ENCODE measurements at regions not wholly inside any gene's neighbourhood (a gene's known extent, or its start where the extent isn't known, plus 50 kb on each side); places are given as distances from the start of the nearest gene placed in this dataset.

DNA sequence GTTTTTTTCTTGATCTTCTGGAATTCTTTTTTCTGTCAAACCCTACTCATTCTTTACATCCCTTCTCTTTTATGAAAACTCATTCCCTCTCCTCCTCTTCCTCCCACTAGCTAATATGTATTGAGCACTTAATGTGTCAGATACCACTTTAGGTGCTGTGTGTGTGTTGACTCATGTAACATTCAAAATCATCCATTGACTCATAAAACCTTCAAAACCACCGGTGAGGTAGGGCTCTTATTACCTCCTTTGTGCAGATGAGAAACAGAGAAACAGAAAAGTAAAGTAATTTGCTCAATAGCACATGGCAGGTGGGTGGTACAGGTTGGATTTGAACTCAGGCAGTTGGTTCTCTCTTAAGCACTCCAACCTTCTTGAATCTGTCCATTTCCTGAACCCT lies 136.3 kb upstream of the NEDD9 start:
- no peak overlapping the region for H2AFZ ChIP-seq (ENCODE audit: low read depth)
- H3K27me3 ChIP-seq (ENCODE audit: insufficient read depth) = no peaks in the 10 kb centered on the region
- no peak overlapping the region for H3K4me3 ChIP-seq (ENCODE audit: low read depth in 2 of 2, low read length in 1 of 2)
- no peaks in the 10 kb centered on the region for H4K20me1 ChIP-seq (ENCODE audit: insufficient read depth)
- no peak for TF ChIP-seq NFIC (IDR thresholded peaks at IDR 0.05; ENCODE audit: borderline replicate concordance)
- TF ChIP-seq ELF1 (IDR thresholded peaks at IDR 0.05) = no peak
- TF ChIP-seq FOSL2 (IDR thresholded peaks at IDR 0.05; ENCODE audit: borderline replicate concordance, low read depth) = no peak
- no peak for TF ChIP-seq RXRA (IDR thresholded peaks at IDR 0.05; ENCODE audit: borderline replicate concordance, low read depth)
- TF ChIP-seq, protein P1, sequence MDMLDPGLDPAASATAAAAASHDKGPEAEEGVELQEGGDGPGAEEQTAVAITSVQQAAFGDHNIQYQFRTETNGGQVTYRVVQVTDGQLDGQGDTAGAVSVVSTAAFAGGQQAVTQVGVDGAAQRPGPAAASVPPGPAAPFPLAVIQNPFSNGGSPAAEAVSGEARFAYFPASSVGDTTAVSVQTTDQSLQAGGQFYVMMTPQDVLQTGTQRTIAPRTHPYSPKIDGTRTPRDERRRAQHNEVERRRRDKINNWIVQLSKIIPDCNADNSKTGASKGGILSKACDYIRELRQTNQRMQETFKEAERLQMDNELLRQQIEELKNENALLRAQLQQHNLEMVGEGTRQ (IDR thresholded peaks at IDR 0.05; ENCODE audit: borderline replicate concordance, low read depth, low read length) = no peak
- TF ChIP-seq MEF2A (IDR thresholded peaks at IDR 0.05; ENCODE audit: borderline replicate concordance, low read depth) = no peak
- TF ChIP-seq, protein P2, sequence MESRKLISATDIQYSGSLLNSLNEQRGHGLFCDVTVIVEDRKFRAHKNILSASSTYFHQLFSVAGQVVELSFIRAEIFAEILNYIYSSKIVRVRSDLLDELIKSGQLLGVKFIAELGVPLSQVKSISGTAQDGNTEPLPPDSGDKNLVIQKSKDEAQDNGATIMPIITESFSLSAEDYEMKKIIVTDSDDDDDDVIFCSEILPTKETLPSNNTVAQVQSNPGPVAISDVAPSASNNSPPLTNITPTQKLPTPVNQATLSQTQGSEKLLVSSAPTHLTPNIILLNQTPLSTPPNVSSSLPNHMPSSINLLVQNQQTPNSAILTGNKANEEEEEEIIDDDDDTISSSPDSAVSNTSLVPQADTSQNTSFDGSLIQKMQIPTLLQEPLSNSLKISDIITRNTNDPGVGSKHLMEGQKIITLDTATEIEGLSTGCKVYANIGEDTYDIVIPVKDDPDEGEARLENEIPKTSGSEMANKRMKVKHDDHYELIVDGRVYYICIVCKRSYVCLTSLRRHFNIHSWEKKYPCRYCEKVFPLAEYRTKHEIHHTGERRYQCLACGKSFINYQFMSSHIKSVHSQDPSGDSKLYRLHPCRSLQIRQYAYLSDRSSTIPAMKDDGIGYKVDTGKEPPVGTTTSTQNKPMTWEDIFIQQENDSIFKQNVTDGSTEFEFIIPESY (IDR thresholded peaks at IDR 0.05; ENCODE audit: borderline replicate concordance, low read depth) = no peak
- no peak for TF ChIP-seq TAF1 (IDR thresholded peaks at IDR 0.05; ENCODE audit: borderline replicate concordance, low read depth, low read length)
- no peaks in the 10 kb centered on the region for H3K36me3 ChIP-seq (replicated peaks in 1 of 2; ENCODE audit: control insufficient read depth in 1 of 2, insufficient read depth in 2 of 2, low read length in 1 of 2)
- DNase-seq = no peak
- WGBS (ENCODE audit: low lambda C conversion rate) = 47% methylated on average over 1 of the region's 1 CpG
- no peak overlapping the region for H3K4me2 ChIP-seq
- CTCF ChIA-PET = no interaction called here
- H3K27ac ChIP-seq (ENCODE audit: low read depth in 2 of 2, low read length in 1 of 2) = no peak overlapping the region
- H3K9me3 ChIP-seq = no peaks in the 10 kb centered on the region
- no peak overlapping the region for H3K9ac ChIP-seq
- H3F3A ChIP-seq (replicated peaks; ENCODE audit: insufficient read depth) = no peaks in the 10 kb centered on the region
- POLR2A ChIA-PET = no interaction called here
- no peaks in the 10 kb centered on the region for H3K9me2 ChIP-seq
- no peaks in the 10 kb centered on the region for H3K79me2 ChIP-seq (ENCODE audit: insufficient read depth)
- peaks cover 4 to 9% of the 10 kb centered on the region in 2 experiments; a peak in 3 of 4 replicates for H3K4me1 ChIP-seq (ENCODE audit: control insufficient read depth in 1 of 2, insufficient read depth in 2 of 2, low read depth in 1 of 2, low read length in 1 of 2)

DNA sequence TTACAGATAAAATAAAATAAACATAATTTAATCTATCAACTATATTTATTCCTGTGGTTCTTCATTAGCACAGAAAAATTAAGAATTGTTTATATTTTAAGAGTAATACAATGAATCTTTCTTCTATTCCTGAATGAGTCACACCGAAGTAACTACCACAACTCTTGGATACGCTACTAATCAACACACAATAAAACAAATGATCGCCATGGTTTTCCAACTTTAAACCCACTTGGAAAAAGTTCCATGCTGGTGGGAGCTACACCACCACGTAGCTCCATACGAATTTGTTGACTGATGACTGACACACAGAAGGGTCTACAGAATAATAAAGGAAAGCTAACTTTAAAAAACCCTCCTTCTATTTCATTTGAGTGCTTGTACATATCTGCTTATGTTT lies 135.8 kb upstream of the NEDD9 start:
- 93% methylated on average over 5 of the region's 5 CpGs for WGBS (ENCODE audit: low lambda C conversion rate)
- ChIA-PET CTCF (no interaction called here), POLR2A (no interaction called here)
- Histone ChIP-seq H3K79me2 (ENCODE audit: insufficient read depth) (no peaks in the 10 kb centered on the region), H3K9ac (no peak overlapping the region), H3K27ac (ENCODE audit: low read depth in 2 of 2, low read length in 1 of 2) (no peak overlapping the region), H3K9me2 (no peaks in the 10 kb centered on the region), H3K4me3 (ENCODE audit: low read depth in 2 of 2, low read length in 1 of 2) (no peak overlapping the region), H3K4me2 (no peak overlapping the region), H3K4me1 (ENCODE audit: control insufficient read depth in 1 of 2, insufficient read depth in 2 of 2, low read depth in 1 of 2, low read length in 1 of 2) (peaks cover 4 to 9% of the 10 kb centered on the region in 2 experiments; a peak in 3 of 4 replicates), H3K9me3 (no peaks in the 10 kb centered on the region), H3K36me3 (replicated peaks in 1 of 2; ENCODE audit: control insufficient read depth in 1 of 2, insufficient read depth in 2 of 2, low read length in 1 of 2) (no peaks in the 10 kb centered on the region), H3F3A (replicated peaks; ENCODE audit: insufficient read depth) (no peaks in the 10 kb centered on the region), H4K20me1 (ENCODE audit: insufficient read depth) (no peaks in the 10 kb centered on the region), H2AFZ (ENCODE audit: low read depth) (no peak overlapping the region), H3K27me3 (ENCODE audit: insufficient read depth) (no peaks in the 10 kb centered on the region)
- TF ChIP-seq, protein P3, sequence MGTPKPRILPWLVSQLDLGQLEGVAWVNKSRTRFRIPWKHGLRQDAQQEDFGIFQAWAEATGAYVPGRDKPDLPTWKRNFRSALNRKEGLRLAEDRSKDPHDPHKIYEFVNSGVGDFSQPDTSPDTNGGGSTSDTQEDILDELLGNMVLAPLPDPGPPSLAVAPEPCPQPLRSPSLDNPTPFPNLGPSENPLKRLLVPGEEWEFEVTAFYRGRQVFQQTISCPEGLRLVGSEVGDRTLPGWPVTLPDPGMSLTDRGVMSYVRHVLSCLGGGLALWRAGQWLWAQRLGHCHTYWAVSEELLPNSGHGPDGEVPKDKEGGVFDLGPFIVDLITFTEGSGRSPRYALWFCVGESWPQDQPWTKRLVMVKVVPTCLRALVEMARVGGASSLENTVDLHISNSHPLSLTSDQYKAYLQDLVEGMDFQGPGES (IDR thresholded peaks at IDR 0.05; ENCODE audit: low read depth, low read length) = no peak
- no peak for DNase-seq
